ENCODE measurements at regions not wholly inside any gene's neighbourhood (a gene's known extent, or its start where the extent isn't known, plus 50 kb on each side); places are given as distances from the start of the nearest gene placed in this dataset.

- TF ChIP-seq CTCF (conservative IDR thresholded peaks at IDR 0.05 in 1 of 2, IDR thresholded peaks at IDR 0.05 in 1 of 2; ENCODE audit: extremely low read depth in 1 of 2, insufficient read depth in 1 of 2, low read depth in 1 of 2, low read length in 2 of 2) (no peak), EZH2 (IDR thresholded peaks at IDR 0.05; ENCODE audit: borderline replicate concordance, low read length) (no peak)
Observed at GRCh38 chr2:217383620-217384019, 523.8 kb upstream of the TNP1 start.
